HG02798 (cell line): ENCODE measurements at regions not wholly inside any gene's neighbourhood (a gene's known extent, or its start where the extent isn't known, plus 50 kb on each side); places are given as distances from the start of the nearest gene placed in this dataset.

Source experiments
- ATAC-seq: cut with Tn5 transposase; IDR thresholded peaks from one replicate; pipeline ENCODE4 v1.9.1; 2021; ENCODE audit warnings: mild to moderate bottlenecking; ENCODE audit not compliant: unreplicated experiment, poor library complexity

DNA sequence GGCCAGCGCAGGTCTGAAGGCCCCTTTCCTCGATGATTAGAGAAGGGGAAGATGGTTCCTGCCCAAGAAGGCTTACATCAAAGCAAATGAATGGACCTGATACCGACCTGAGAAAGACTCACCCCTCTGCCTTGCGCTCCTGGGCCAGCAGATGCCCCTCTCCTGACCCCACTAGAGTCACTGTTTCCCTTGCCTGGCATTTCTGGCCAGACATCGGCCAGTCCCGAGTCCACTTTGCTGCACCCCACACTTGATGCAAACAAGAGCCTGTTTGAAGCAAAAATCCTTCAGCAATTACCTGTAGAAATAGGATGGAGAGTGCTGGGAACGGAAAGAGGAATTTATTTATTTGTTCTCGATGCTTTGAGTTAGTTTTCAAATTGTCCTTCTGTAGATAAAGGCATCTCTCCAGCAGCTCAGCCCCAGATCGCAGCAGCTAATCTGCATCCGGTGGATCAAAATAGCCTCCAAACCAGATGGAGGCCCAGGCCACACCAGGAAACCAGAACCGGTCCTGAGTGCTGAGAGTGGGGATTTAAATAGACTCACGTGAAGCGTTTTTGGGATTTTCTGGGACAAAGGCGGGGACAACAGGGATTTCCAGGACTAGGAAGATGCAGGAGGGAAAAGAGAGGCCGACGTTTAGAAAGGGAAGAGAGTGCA, 148.6 kb downstream of the TRIM29 start:
- no peak for ATAC-seq

DNA sequence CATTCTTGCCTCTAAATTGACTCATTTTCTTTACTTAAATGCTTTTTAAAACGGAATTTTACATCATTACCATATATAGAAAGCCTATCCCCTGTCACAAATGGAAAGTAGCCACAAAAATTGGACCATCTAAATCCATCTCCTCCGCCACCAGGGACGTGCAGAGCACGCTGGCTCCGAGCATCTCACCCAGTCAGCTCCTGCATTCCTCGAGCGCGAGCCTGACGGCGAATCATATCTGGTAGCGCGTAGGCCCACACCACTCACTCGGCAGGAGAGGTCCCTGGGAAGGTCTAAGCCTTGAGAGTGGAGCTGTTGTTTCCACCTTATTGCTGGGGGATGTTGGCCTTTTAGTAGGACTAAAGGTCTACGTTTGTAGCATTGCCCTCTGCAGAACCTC, 152.4 kb downstream of the TRIM29 start:
- no peak for ATAC-seq

- no peak for ATAC-seq
Measured at GRCh38 chr11:119983816-119984215, 154.1 kb downstream of the TRIM29 start.

DNA sequence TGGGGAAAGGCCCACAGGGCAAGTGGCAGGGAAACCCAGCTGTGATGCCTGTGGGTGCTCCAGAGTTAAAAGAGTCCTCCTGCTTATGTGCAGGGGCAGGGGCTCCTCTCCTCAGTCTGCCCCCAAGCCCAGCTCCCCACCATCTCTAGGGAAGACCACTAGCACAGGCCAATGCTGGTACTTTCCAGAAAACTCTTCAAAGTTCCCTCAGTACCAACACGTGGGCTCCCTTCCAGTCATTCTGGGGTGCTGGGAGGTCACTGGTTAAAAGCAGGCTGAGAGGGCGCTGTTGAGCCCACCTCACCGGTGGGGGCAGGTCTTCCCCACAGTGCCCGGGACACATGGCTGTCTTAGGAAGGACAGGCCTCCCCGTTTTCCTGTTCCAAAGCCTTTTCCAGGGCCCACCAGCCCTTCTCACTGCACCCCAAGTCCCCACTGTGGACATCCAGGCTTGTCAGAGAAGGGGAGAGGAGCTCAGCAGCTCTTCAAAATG, 154.6 kb downstream of the TRIM29 start:
- no peak for ATAC-seq

- no peak for ATAC-seq
Measured at GRCh38 chr11:119982517-119983239, 155.2 kb downstream of the TRIM29 start.

DNA sequence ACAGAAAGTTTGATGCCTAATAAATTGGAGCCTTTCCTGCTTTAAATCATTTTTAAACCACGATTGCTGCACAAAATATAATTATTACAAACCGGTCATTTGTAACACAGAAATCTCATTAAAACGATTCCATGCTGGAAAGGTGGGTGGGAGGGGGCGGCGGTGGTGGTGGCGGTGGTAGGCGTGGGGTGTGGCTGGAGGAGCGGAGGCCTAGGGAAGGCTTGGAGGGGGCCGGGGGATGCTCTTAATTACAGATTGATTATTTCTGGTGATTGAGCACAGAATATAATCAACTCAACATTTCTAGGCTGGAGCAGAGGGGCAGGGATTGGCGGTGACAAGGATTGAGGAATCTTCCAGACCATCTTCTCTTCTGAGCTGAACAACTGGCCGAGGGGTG, 157.5 kb downstream of the TRIM29 start:
- no peak for ATAC-seq

GRCh38 chr11:119979701-119980100, 158.2 kb downstream of the TRIM29 start:
- ATAC-seq: no peak

DNA sequence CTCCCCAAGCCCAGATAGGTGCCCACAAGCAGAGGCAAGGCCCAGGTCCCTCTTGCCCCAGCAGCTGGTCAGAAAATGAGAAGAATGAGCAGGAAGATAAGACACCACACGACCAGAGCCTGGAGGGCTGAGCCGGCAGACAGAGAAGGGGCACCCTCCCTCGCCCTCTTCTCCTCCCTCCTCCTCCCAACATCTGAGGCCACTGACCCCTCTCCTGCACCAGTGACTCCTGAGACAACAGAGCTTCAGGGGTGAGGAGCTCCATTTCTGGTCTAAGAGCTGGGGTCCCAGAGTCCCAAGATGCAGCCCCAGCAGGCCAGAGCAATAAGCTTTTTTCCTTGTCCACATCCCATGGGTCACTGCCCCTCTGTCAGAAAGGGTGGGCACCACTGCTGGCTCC, 159.2 kb downstream of the TRIM29 start:
- no peak for ATAC-seq

GRCh38 chr11:119977881-119978280, 160.0 kb downstream of the TRIM29 start:
- ATAC-seq: no peak

DNA sequence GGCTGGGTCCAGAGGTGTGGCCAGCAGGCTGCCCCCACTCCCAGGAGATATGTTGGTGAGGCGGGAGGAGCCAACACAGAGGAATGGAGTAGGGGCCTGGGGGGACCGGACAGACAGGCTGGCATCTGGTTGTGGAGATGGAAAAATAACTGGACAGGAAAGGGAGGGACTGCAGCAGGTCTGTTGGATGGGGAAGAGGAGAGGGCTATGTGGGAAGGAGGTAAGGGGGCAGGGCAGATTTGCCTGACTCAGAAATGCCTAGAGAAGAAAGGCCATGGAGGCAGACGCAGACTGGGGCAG, 160.4 kb downstream of the TRIM29 start:
- no peak for ATAC-seq

- ATAC-seq: no peak
Measured at GRCh38 chr11:119976805-119977560, 160.9 kb downstream of the TRIM29 start.

DNA sequence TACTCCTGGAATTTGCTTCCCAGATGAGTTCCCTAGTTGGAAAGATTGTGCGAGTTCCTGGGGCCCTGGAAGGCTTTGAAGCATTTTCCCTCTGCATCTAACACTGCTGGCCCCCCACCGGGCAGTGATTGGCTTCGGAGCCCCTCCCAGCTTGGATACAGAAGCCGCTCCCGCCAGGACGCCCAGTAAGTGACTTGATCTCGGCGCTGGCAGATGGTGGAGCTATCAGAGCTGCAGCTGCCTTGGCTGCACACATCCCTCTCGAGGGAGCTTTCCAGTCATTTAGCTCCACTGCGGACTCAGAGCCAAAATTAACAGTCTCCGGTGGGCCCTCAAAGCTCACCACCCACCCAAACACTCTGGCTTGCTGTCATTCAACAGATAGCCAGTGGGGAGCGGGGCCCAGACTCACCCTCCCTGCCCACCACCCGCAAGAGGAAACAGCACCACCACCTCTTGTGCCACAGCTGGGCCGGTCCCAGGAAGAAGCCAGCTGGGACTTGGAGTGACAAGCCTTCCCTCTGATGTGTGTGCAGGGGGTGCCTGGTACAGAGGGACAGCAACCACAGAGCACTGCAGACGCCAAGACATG, 162.3 kb downstream of the TRIM29 start:
- ATAC-seq: no peak

GRCh38 chr11:119974467-119974866, 163.4 kb downstream of the TRIM29 start:
- no peak for ATAC-seq

- no peak for ATAC-seq
Measured at GRCh38 chr11:119974051-119974450, 163.9 kb downstream of the TRIM29 start.

GRCh38 chr11:119972281-119972680, 165.6 kb downstream of the TRIM29 start:
- no peak for ATAC-seq

- ATAC-seq: no peak
Measured at GRCh38 chr11:119970555-119971304, 167.2 kb downstream of the TRIM29 start.

DNA sequence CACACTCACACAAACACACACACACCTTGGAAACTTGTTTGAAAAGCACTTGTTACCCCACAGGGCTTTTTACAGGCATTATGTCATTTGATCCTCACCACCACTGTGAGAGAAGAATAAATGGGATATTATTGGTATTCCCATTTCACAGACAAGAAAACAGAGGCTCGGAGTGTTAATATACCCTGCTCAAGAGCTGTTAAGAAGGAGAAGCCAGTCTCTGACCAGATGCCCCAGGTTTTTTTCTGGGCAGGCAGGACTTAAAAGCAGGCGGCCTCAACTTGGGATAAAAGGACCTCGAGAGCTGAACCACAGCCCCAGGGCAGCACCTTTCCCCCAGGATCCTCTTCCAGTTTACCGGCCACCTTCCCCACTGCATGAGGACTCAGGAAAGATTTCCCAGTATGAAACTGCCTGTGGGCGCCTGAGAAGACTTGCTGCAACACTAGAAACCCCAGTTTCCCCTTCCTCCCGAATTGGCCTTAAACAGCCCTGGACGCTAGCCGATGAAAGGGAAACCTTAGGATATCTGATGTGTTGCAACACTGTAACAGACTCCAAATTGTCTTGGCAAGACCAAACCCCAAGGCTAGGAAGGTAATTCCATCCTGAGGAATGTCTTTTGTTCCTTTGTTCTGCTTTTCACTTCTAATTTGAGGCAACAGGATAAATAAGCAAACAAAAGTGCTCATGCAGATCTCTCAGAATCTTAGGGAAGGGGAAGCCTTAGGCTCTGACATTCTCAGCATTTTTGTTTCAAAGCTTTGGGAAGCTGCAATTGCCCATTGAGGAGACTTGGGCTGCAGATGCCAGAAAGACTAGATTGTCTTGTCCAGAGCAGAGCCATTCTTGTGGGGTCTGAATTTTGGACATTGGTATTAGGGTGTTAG, 173.5 kb downstream of the TRIM29 start:
- no peak for ATAC-seq

DNA sequence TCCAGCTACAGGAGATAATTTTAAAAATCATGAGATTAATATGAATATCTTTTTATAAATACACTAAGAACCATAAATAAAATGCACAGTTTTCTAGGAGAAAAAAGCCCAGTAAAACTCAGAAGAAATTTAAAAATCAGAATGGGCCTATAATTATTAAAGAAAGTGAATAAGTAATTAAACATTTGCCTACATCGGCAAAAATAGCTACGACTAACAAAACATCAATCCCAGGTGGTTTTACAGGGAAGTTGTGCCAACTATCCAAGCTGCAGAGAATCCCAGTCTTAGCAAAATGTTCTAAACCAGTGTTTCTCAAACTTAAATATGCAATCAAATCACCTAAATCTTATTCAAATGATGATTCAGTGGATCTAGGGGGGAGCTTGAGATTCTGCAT, 180.0 kb downstream of the TRIM29 start:
- no peak for ATAC-seq

GRCh38 chr11:119952441-119952840, 185.5 kb downstream of the TRIM29 start:
- ATAC-seq: no peak
